ENCODE measurements at regions not wholly inside any gene's neighbourhood (a gene's known extent, or its start where the extent isn't known, plus 50 kb on each side); places are given as distances from the start of the nearest gene placed in this dataset.

- H3K4me1 ChIP-seq (ENCODE audit: control insufficient read depth, insufficient read depth, low read length) = no peaks in the 10 kb centered on the region
- no peaks in the 10 kb centered on the region for H3K36me3 ChIP-seq (ENCODE audit: control insufficient read depth, insufficient read depth, low read length)
- DNase-seq = no peak
- no peaks in the 10 kb centered on the region for H3K27me3 ChIP-seq (ENCODE audit: control insufficient read depth, insufficient read depth, low read length)
- no peak overlapping the region for H3K4me3 ChIP-seq (ENCODE audit: low read length)
- no peaks in the 10 kb centered on the region for H3K9me3 ChIP-seq (replicated peaks; ENCODE audit: control insufficient read depth, low read depth, low read length)
- H3K27ac ChIP-seq (ENCODE audit: low read length) = no peak overlapping the region
- WGBS (ENCODE audit: insufficient coverage) = 79% methylated on average over 4 of the region's 5 CpGs
Measured at GRCh38 chr1:72635719-72636118, 353.4 kb upstream of the NEGR1 start.

GRCh38 chr1:72634946-72635345 is 352.6 kb upstream of the NEGR1 start:
- H3K4me1 ChIP-seq (ENCODE audit: control insufficient read depth, insufficient read depth, low read length) = no peaks in the 10 kb centered on the region
- no peaks in the 10 kb centered on the region for H3K9me3 ChIP-seq (replicated peaks; ENCODE audit: control insufficient read depth, low read depth, low read length)
- H3K36me3 ChIP-seq (ENCODE audit: control insufficient read depth, insufficient read depth, low read length) = no peaks in the 10 kb centered on the region
- 92% methylated on average over 1 of the region's 3 CpGs for WGBS (ENCODE audit: insufficient coverage)
- no peaks in the 10 kb centered on the region for H3K27me3 ChIP-seq (ENCODE audit: control insufficient read depth, insufficient read depth, low read length)
- H3K4me3 ChIP-seq (ENCODE audit: low read length) = no peak overlapping the region
- peak; percentile 5 for DNase-seq
- H3K27ac ChIP-seq (ENCODE audit: low read length) = no peak overlapping the region

- WGBS (ENCODE audit: insufficient coverage) = 100% methylated on average over 1 of the region's 2 CpGs
- H3K27ac ChIP-seq (ENCODE audit: low read length) = no peak overlapping the region
- H3K36me3 ChIP-seq (ENCODE audit: control insufficient read depth, insufficient read depth, low read length) = no peaks in the 10 kb centered on the region
- H3K4me1 ChIP-seq (ENCODE audit: control insufficient read depth, insufficient read depth, low read length) = no peaks in the 10 kb centered on the region
- no peak for DNase-seq
- no peaks in the 10 kb centered on the region for H3K27me3 ChIP-seq (ENCODE audit: control insufficient read depth, insufficient read depth, low read length)
- H3K9me3 ChIP-seq (replicated peaks; ENCODE audit: control insufficient read depth, low read depth, low read length) = no peaks in the 10 kb centered on the region
- no peak overlapping the region for H3K4me3 ChIP-seq (ENCODE audit: low read length)
Measured at GRCh38 chr1:72631449-72631848, 349.1 kb upstream of the NEGR1 start.

GRCh38 chr1:72623299-72623708 is 341.0 kb upstream of the NEGR1 start:
- Histone ChIP-seq H3K4me3 (ENCODE audit: low read length) (no peak overlapping the region), H3K4me1 (ENCODE audit: control insufficient read depth, insufficient read depth, low read length) (no peaks in the 10 kb centered on the region), H3K36me3 (ENCODE audit: control insufficient read depth, insufficient read depth, low read length) (no peaks in the 10 kb centered on the region), H3K27ac (ENCODE audit: low read length) (no peak overlapping the region), H3K9me3 (replicated peaks; ENCODE audit: control insufficient read depth, low read depth, low read length) (no peaks in the 10 kb centered on the region), H3K27me3 (ENCODE audit: control insufficient read depth, insufficient read depth, low read length) (no peaks in the 10 kb centered on the region)
- 15% methylated on average over 4 of the region's 4 CpGs for WGBS (ENCODE audit: insufficient coverage)
- DNase-seq = peak; percentile 69

GRCh38 chr1:72620453-72620852 is 338.1 kb upstream of the NEGR1 start:
- Histone ChIP-seq H3K36me3 (ENCODE audit: control insufficient read depth, insufficient read depth, low read length) (no peaks in the 10 kb centered on the region), H3K27ac (ENCODE audit: low read length) (no peak overlapping the region), H3K9me3 (replicated peaks; ENCODE audit: control insufficient read depth, low read depth, low read length) (no peaks in the 10 kb centered on the region), H3K4me3 (ENCODE audit: low read length) (no peak overlapping the region), H3K4me1 (ENCODE audit: control insufficient read depth, insufficient read depth, low read length) (no peaks in the 10 kb centered on the region), H3K27me3 (ENCODE audit: control insufficient read depth, insufficient read depth, low read length) (no peaks in the 10 kb centered on the region)
- peak; percentile 13 for DNase-seq
- WGBS (ENCODE audit: insufficient coverage) = no CpG with 5 or more reads among the region's 2 CpGs

- 10% methylated on average over 1 of the region's 3 CpGs for WGBS (ENCODE audit: insufficient coverage)
- peak; percentile 84 for DNase-seq
- no peaks in the 10 kb centered on the region for H3K4me1 ChIP-seq (ENCODE audit: control insufficient read depth, insufficient read depth, low read length)
Measured at GRCh38 chr1:72606216-72606810, 324.0 kb upstream of the NEGR1 start.

GRCh38 chr1:72601035-72601674 is 318.8 kb upstream of the NEGR1 start:
- no peak overlapping the region for H3K4me3 ChIP-seq (ENCODE audit: low read length)
- no peaks in the 10 kb centered on the region for H3K36me3 ChIP-seq (ENCODE audit: control insufficient read depth, insufficient read depth, low read length)
- WGBS (ENCODE audit: insufficient coverage) = 82% methylated on average over 3 of the region's 6 CpGs
- H3K27me3 ChIP-seq (ENCODE audit: control insufficient read depth, insufficient read depth, low read length) = no peaks in the 10 kb centered on the region
- DNase-seq = no peak
- no peaks in the 10 kb centered on the region for H3K4me1 ChIP-seq (ENCODE audit: control insufficient read depth, insufficient read depth, low read length)
- no peak overlapping the region for H3K27ac ChIP-seq (ENCODE audit: low read length)
- no peaks in the 10 kb centered on the region for H3K9me3 ChIP-seq (replicated peaks; ENCODE audit: control insufficient read depth, low read depth, low read length)

More at GRCh38 chr1:72606216-72606810, 324.0 kb upstream of the NEGR1 start:
- Histone ChIP-seq H3K4me3 (ENCODE audit: low read length) (no peak overlapping the region), H3K9me3 (replicated peaks; ENCODE audit: control insufficient read depth, low read depth, low read length) (no peaks in the 10 kb centered on the region), H3K36me3 (ENCODE audit: control insufficient read depth, insufficient read depth, low read length) (no peaks in the 10 kb centered on the region), H3K27ac (ENCODE audit: low read length) (no peak overlapping the region), H3K27me3 (ENCODE audit: control insufficient read depth, insufficient read depth, low read length) (no peaks in the 10 kb centered on the region)

- Histone ChIP-seq H3K4me3 (ENCODE audit: low read length) (no peak overlapping the region), H3K9me3 (replicated peaks; ENCODE audit: control insufficient read depth, low read depth, low read length) (no peaks in the 10 kb centered on the region), H3K27me3 (ENCODE audit: control insufficient read depth, insufficient read depth, low read length) (no peaks in the 10 kb centered on the region), H3K36me3 (ENCODE audit: control insufficient read depth, insufficient read depth, low read length) (no peaks in the 10 kb centered on the region), H3K27ac (ENCODE audit: low read length) (no peak overlapping the region), H3K4me1 (ENCODE audit: control insufficient read depth, insufficient read depth, low read length) (no peaks in the 10 kb centered on the region)
- WGBS (ENCODE audit: insufficient coverage) = no CpG with 5 or more reads among the region's 8 CpGs
- DNase-seq = no peak
Measured at GRCh38 chr1:72586023-72586685, 303.8 kb upstream of the NEGR1 start.

GRCh38 chr1:72579629-72580028 is 297.3 kb upstream of the NEGR1 start:
- WGBS (ENCODE audit: insufficient coverage) = no CpG with 5 or more reads among the region's 2 CpGs

GRCh38 chr1:72570815-72571214 is 288.5 kb upstream of the NEGR1 start:
- no peaks in the 10 kb centered on the region for H3K9me3 ChIP-seq (replicated peaks; ENCODE audit: control insufficient read depth, low read depth, low read length)
- WGBS (ENCODE audit: insufficient coverage) = 89% methylated on average over 2 of the region's 2 CpGs
- no peaks in the 10 kb centered on the region for H3K4me1 ChIP-seq (ENCODE audit: control insufficient read depth, insufficient read depth, low read length)
- no peak for DNase-seq
- no peak overlapping the region for H3K27ac ChIP-seq (ENCODE audit: low read length)
- no peaks in the 10 kb centered on the region for H3K27me3 ChIP-seq (ENCODE audit: control insufficient read depth, insufficient read depth, low read length)
- H3K36me3 ChIP-seq (ENCODE audit: control insufficient read depth, insufficient read depth, low read length) = no peaks in the 10 kb centered on the region
- H3K4me3 ChIP-seq (ENCODE audit: low read length) = no peak overlapping the region

More at GRCh38 chr1:72579629-72580028, 297.3 kb upstream of the NEGR1 start:
- H3K4me1 ChIP-seq (ENCODE audit: control insufficient read depth, insufficient read depth, low read length) = no peaks in the 10 kb centered on the region
- H3K36me3 ChIP-seq (ENCODE audit: control insufficient read depth, insufficient read depth, low read length) = no peaks in the 10 kb centered on the region
- H3K27ac ChIP-seq (ENCODE audit: low read length) = no peak overlapping the region
- no peak overlapping the region for H3K4me3 ChIP-seq (ENCODE audit: low read length)
- no peak for DNase-seq
- no peaks in the 10 kb centered on the region for H3K27me3 ChIP-seq (ENCODE audit: control insufficient read depth, insufficient read depth, low read length)
- no peaks in the 10 kb centered on the region for H3K9me3 ChIP-seq (replicated peaks; ENCODE audit: control insufficient read depth, low read depth, low read length)
